GM23248 (cell line): ENCODE measurements at regions not wholly inside any gene's neighbourhood (a gene's known extent, or its start where the extent isn't known, plus 50 kb on each side); places are given as distances from the start of the nearest gene placed in this dataset.
"Not testable (repeated sequence)": the region's sequence is repeated elsewhere in the genome, so short reads cannot be mapped to it uniquely, and the experiment has no call there.

Experiments used
- DNase-seq: peaks from one replicate; pipeline ENCODE4 v3.0.0-alpha.2; 2015
- H2AFZ ChIP-seq: fragments of 200-600 bp; sonication (generic); 2 replicates; pipeline ENCODE4 v1.6.1; 2016; ENCODE audit warnings: antibody characterized with exemption
- H3F3A ChIP-seq: fragments of 200-600 bp; sonication (generic); 2 replicates; pipeline ENCODE4 v1.6.1; 2016; ENCODE audit warnings: mild to moderate bottlenecking, antibody characterized with exemption, mixed run types; ENCODE audit not compliant: insufficient read depth
- H3K27ac ChIP-seq: fragments of 200-600 bp; sonication (generic); 2 replicates; pipeline ENCODE4 v1.5.1; 2016; ENCODE audit warnings: mild to moderate bottlenecking
- H3K27me3 ChIP-seq: fragments of 200-600 bp; sonication (generic); replicated peaks from 2 replicates; pipeline ENCODE4 v1.6.1; 2016; ENCODE audit warnings: mild to moderate bottlenecking; ENCODE audit not compliant: insufficient read depth
- H3K36me3 ChIP-seq: fragments of 200-600 bp; sonication (generic); 2 replicates; pipeline ENCODE4 v1.6.1; 2016; ENCODE audit warnings: low read depth, mild to moderate bottlenecking
- H3K4me1 ChIP-seq: fragments of 200-600 bp; sonication (generic); 2 replicates; pipeline ENCODE4 v1.6.1; 2016; ENCODE audit warnings: mild to moderate bottlenecking; ENCODE audit not compliant: insufficient read depth
- H3K4me2 ChIP-seq: fragments of 200-600 bp; sonication (generic); one replicate; pipeline ENCODE4 v1.6.1; 2016; ENCODE audit warnings: mild to moderate bottlenecking; ENCODE audit not compliant: unreplicated experiment
- H3K4me3 ChIP-seq: fragments of 200-600 bp; sonication (generic); 2 replicates; pipeline ENCODE4 v1.5.1; 2016; ENCODE audit warnings: mild to moderate bottlenecking
- H3K79me2 ChIP-seq: fragments of 200-600 bp; sonication (generic); 2 replicates; pipeline ENCODE4 v1.6.1; 2016; ENCODE audit warnings: mild to moderate bottlenecking; ENCODE audit not compliant: insufficient read depth
- H3K9ac ChIP-seq: fragments of 200-600 bp; sonication (generic); 2 replicates; pipeline ENCODE4 v1.6.1; 2016; ENCODE audit warnings: mild to moderate bottlenecking
- H3K9me2 ChIP-seq: fragments of 200-600 bp; sonication (generic); 2 replicates; pipeline ENCODE4 v1.6.1; 2016; ENCODE audit warnings: mixed run types, mild to moderate bottlenecking, moderate library complexity; ENCODE audit not compliant: insufficient read depth
- H3K9me3 ChIP-seq: fragments of 200-600 bp; sonication (generic); one replicate; pipeline ENCODE4 v1.6.1; 2017; ENCODE audit warnings: low read depth
- H4K20me1 ChIP-seq: fragments of 200-600 bp; sonication (generic); 2 replicates; pipeline ENCODE4 v1.6.0; 2016; ENCODE audit not compliant: insufficient read depth
- EZH2 ChIP-seq: fragments of 200-600 bp; sonication (generic); IDR thresholded peaks from 2 replicates; pipeline ENCODE4 v1.6.1; 2018; ENCODE audit warnings: antibody characterized with exemption, mild to moderate bottlenecking; ENCODE audit not compliant: insufficient read depth, poor library complexity, severe bottlenecking
- EZH2phosphoT487 ChIP-seq: fragments of 200-600 bp; sonication (generic); IDR thresholded peaks from 2 replicates; pipeline ENCODE4 v1.6.1; 2018; ENCODE audit warnings: antibody characterized with exemption, moderate library complexity, mild to moderate bottlenecking, low read depth; ENCODE audit not compliant: insufficient read depth
- WGBS, 2 experiments: methylation state at CpG; one replicate each; pipeline ENCODE4 v1.1.6; 2015 to 2017; ENCODE audit warnings: low lambda C conversion rate in 2 of 2, low coverage in 1 of 2; ENCODE audit errors: missing lambda C conversion rate in 2 of 2; 5-methylcytosine and 5-hydroxymethylcytosine counted together
- in situ Hi-C: fragments of 300-500 bp; cut with MboI; formaldehyde crosslinking; loops from 2 replicates; pipeline ENCODE4 v1.15.0; 2020

DNA sequence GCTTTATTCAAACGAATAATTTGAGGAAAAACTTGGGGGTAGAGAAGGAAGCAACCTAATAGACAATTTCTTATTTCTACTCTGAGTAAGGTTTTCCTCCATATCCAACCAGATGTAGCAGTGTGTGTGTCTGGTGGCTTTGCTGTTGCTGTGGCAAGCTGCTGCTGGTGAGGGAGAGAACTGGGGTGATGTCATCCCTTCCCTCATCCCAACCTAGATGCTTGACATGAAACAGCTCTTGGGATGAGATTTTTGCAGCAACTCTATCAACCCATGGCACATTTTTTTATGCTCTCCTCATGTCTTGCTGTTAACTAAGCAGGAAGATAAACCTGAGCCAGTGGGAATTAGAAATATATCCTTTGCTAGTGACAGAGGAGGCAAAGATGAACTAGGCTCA lies 135.8 kb downstream of the PCSK1 start:
- WGBS, 2 experiments, result 0 to 2% methylated on average over 1 of the region's 1 CpG
- Histone ChIP-seq H3K4me2 (peak overlapping the region; percentile 52), H3F3A (peaks cover 50% of the 10 kb centered on the region), H3K9me2 (no peaks in the 10 kb centered on the region), H3K27me3 (no peaks in the 10 kb centered on the region), H3K4me1 (peaks cover 57% of the 10 kb centered on the region), H3K36me3 (no peaks in the 10 kb centered on the region), H3K9me3 (no peaks in the 10 kb centered on the region), H3K27ac (peak overlapping the region; percentile 96), H3K4me3 (no peak overlapping the region; the same call in 1 of the 2 replicates), H2AFZ (no peak overlapping the region), H3K79me2 (no peaks in the 10 kb centered on the region), H3K9ac (peak overlapping the region; percentile 75), H4K20me1 (no peaks in the 10 kb centered on the region)
- TF ChIP-seq EZH2phosphoT487 (no peak), EZH2 (no peak)
- DNase-seq, result peak; percentile 94
- in situ Hi-C loops, result no loop called here

- no peak overlapping the region for H3K4me3 ChIP-seq
- no peaks in the 10 kb centered on the region for H3K36me3 ChIP-seq
- TF ChIP-seq EZH2phosphoT487, result no peak
- TF ChIP-seq EZH2, result no peak
- DNase-seq, result no peak
- H2AFZ ChIP-seq, result peak overlapping the region; percentile 13; the same call in 1 of the 2 replicates
- no peaks in the 10 kb centered on the region for H3K9me2 ChIP-seq
- H3K27ac ChIP-seq, result peak overlapping the region; percentile 48
- H3K79me2 ChIP-seq, result no peaks in the 10 kb centered on the region
- peaks cover 57% of the 10 kb centered on the region for H3K4me1 ChIP-seq
- in situ Hi-C loops, result no loop called here
- H4K20me1 ChIP-seq, result no peaks in the 10 kb centered on the region
- peaks cover 49% of the 10 kb centered on the region for H3F3A ChIP-seq
- no peaks in the 10 kb centered on the region for H3K9me3 ChIP-seq
- H3K4me2 ChIP-seq, result no peak overlapping the region
- H3K9ac ChIP-seq, result no peak overlapping the region
- H3K27me3 ChIP-seq, result no peaks in the 10 kb centered on the region
Observed at GRCh38 chr5:96294884-96295202, 138.2 kb downstream of the PCSK1 start.

GRCh38 chr5:96293966-96294883 lies 138.8 kb downstream of the PCSK1 start:
- no peaks in the 10 kb centered on the region for H4K20me1 ChIP-seq
- no peak overlapping the region for H3K4me2 ChIP-seq
- no peak overlapping the region for H3K9ac ChIP-seq
- H2AFZ ChIP-seq, result peak overlapping the region; percentile 13; the same call in 1 of the 2 replicates
- DNase-seq, result peak; percentile 42
- TF ChIP-seq EZH2, result no peak
- no peak for TF ChIP-seq EZH2phosphoT487
- H3K27ac ChIP-seq, result peak overlapping the region; percentile 48
- no peaks in the 10 kb centered on the region for H3K36me3 ChIP-seq
- H3K79me2 ChIP-seq, result no peaks in the 10 kb centered on the region
- no peak overlapping the region for H3K4me3 ChIP-seq
- peaks cover 57% of the 10 kb centered on the region for H3K4me1 ChIP-seq
- H3F3A ChIP-seq, result peaks cover 50% of the 10 kb centered on the region
- H3K27me3 ChIP-seq, result no peaks in the 10 kb centered on the region
- no peaks in the 10 kb centered on the region for H3K9me3 ChIP-seq
- 91 to 98% methylated on average over 2 of the region's 2 CpGs for WGBS, 2 experiments
- no peaks in the 10 kb centered on the region; the same call in 1 of the 2 replicates for H3K9me2 ChIP-seq
- in situ Hi-C loops, result no loop called here

DNA sequence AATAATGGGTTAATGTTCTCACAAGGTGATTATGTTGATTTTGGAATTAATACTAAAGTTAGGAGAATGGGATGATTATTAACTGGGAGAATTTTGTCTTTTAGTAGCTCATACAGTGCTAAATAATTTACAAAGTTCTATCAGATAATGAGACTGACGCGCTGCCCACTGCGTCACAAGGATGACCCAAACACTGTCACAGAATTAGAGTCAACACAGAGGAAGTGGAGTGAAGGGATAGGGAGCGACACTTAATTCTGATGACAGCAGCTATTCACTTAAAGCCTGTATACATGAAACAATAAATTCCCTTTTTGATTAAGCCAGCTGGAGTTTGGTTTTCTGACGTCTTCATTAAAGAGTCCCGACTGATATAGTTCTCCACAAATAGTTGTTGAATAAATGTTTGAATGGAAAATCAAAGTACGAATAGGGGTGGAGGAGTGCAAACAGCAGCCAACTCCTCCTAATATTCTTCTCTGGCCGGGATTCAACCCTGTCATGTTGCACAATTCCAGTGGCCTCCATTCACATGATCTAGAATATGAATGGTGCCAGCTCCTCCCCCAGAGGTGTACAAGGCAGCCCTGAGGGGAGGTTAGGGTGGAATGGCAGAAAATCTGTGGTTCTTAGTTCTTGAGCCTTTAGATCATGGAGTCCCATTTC lies 140.3 kb downstream of the PCSK1 start:
- no peaks in the 10 kb centered on the region for H3K9me3 ChIP-seq
- in situ Hi-C loops, result no loop called here
- peaks cover 53% of the 10 kb centered on the region for H3F3A ChIP-seq
- H3K4me3 ChIP-seq, result no peak overlapping the region
- H3K9me2 ChIP-seq, result no peaks in the 10 kb centered on the region; the same call in 1 of the 2 replicates
- H3K9ac ChIP-seq, result no peak overlapping the region
- 70 to 71% methylated on average over 8 of the region's 8 CpGs for WGBS, 2 experiments
- no peaks in the 10 kb centered on the region for H3K27me3 ChIP-seq
- TF ChIP-seq EZH2 (no peak), EZH2phosphoT487 (no peak)
- no peak overlapping the region for H3K4me2 ChIP-seq
- H3K4me1 ChIP-seq, result peaks cover 61% of the 10 kb centered on the region
- no peak overlapping the region for H2AFZ ChIP-seq
- no peaks in the 10 kb centered on the region for H3K79me2 ChIP-seq
- no peaks in the 10 kb centered on the region for H4K20me1 ChIP-seq
- no peak for DNase-seq
- no peak overlapping the region for H3K27ac ChIP-seq
- H3K36me3 ChIP-seq, result no peaks in the 10 kb centered on the region

DNA sequence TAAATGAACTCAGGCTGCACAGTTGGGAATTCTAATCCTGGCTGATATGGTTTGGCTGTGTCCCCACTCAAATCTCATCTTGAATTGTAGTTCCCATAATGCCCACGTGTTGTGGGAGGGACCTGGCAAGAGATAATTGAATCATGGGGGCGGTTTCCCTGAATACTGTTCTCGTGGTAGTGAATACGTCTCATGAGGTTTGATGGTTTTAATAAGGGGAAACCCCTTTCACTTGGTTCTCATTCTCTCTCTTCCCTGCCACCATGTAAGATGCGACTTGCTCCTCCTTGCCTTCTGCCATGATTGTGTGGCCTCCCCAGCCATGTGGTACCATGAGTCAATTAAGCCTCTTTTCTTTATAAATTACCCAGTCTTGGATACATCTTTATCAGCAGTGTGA lies 143.8 kb downstream of the PCSK1 start:
- DNase-seq, H3K9ac ChIP-seq, H3K79me2 ChIP-seq, H3K27me3 ChIP-seq, H3K9me2 ChIP-seq, in situ Hi-C loops, H4K20me1 ChIP-seq, H3K36me3 ChIP-seq, H3K9me3 ChIP-seq, H2AFZ ChIP-seq, H3K4me3 ChIP-seq: not testable (repeated sequence)
- H3K27ac ChIP-seq, result peak overlapping the region; percentile 72
- H3K4me1 ChIP-seq, result peaks cover 36% of the 10 kb centered on the region
- 87 to 88% methylated on average over 5 of the region's 5 CpGs for WGBS, 2 experiments
- peaks cover 32% of the 10 kb centered on the region for H3F3A ChIP-seq
- H3K4me2 ChIP-seq, result peak overlapping the region; percentile 11
